ENCODE measurements at regions not wholly inside any gene's neighbourhood (a gene's known extent, or its start where the extent isn't known, plus 50 kb on each side); places are given as distances from the start of the nearest gene placed in this dataset.

DNA sequence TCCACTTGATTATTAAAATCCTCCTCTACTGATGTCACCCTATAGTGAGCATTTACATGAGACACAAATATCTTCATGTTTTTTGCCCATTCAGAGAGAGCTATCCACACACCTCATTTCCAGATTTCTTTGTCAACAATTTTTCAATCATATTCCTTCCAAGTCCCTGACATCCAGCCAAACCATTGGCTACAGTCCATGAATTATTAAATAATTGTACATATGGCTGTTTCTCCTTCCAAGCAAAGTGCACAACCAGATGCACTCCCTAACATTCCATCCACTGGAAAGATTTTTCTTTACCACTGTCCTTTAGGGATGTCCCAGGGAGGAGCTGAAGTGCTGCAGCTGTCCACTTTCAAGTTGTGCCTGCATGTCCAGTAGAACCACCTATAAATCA lies 328.0 kb upstream of the MDFIC2 start:
- Histone ChIP-seq H3K36me3 (ENCODE audit: control insufficient read depth in 4 of 4, insufficient read depth in 3 of 4, low read depth in 1 of 4, low read length in 3 of 4) (no peaks in the 10 kb centered on the region), H3K4me1 (ENCODE audit: control insufficient read depth in 4 of 4, insufficient read depth in 4 of 4, low read length in 3 of 4) (no peaks in the 10 kb centered on the region), H3K27me3 (ENCODE audit: control insufficient read depth in 4 of 4, insufficient read depth in 4 of 4, low read length in 3 of 4) (peaks cover 0 to 3% (median 0%) of the 10 kb centered on the region in 4 donors), H3K4me3 (ENCODE audit: low read depth in 1 of 3, low read length in 3 of 3) (no peak overlapping the region), H3K9me3 (ENCODE audit: control insufficient read depth in 4 of 4, low read length in 3 of 4) (peaks cover 0 to 5% (median 0%) of the 10 kb centered on the region in 4 donors), H3K27ac (ENCODE audit: low read depth in 1 of 2, low read length in 2 of 2) (no peak overlapping the region), H3K9ac (ENCODE audit: low read depth in 1 of 2, low read length in 2 of 2) (no peak overlapping the region)
- no peak for TF ChIP-seq HNF4A (conservative IDR thresholded peaks at IDR 0.05)
- TF ChIP-seq FOXA2 (IDR thresholded peaks at IDR 0.05) = no peak
- TF ChIP-seq, protein P1, sequence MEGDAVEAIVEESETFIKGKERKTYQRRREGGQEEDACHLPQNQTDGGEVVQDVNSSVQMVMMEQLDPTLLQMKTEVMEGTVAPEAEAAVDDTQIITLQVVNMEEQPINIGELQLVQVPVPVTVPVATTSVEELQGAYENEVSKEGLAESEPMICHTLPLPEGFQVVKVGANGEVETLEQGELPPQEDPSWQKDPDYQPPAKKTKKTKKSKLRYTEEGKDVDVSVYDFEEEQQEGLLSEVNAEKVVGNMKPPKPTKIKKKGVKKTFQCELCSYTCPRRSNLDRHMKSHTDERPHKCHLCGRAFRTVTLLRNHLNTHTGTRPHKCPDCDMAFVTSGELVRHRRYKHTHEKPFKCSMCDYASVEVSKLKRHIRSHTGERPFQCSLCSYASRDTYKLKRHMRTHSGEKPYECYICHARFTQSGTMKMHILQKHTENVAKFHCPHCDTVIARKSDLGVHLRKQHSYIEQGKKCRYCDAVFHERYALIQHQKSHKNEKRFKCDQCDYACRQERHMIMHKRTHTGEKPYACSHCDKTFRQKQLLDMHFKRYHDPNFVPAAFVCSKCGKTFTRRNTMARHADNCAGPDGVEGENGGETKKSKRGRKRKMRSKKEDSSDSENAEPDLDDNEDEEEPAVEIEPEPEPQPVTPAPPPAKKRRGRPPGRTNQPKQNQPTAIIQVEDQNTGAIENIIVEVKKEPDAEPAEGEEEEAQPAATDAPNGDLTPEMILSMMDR (IDR thresholded peaks at IDR 0.05; ENCODE audit: low read depth, low read length, missing input control) = no peak
- TF ChIP-seq, protein P2, sequence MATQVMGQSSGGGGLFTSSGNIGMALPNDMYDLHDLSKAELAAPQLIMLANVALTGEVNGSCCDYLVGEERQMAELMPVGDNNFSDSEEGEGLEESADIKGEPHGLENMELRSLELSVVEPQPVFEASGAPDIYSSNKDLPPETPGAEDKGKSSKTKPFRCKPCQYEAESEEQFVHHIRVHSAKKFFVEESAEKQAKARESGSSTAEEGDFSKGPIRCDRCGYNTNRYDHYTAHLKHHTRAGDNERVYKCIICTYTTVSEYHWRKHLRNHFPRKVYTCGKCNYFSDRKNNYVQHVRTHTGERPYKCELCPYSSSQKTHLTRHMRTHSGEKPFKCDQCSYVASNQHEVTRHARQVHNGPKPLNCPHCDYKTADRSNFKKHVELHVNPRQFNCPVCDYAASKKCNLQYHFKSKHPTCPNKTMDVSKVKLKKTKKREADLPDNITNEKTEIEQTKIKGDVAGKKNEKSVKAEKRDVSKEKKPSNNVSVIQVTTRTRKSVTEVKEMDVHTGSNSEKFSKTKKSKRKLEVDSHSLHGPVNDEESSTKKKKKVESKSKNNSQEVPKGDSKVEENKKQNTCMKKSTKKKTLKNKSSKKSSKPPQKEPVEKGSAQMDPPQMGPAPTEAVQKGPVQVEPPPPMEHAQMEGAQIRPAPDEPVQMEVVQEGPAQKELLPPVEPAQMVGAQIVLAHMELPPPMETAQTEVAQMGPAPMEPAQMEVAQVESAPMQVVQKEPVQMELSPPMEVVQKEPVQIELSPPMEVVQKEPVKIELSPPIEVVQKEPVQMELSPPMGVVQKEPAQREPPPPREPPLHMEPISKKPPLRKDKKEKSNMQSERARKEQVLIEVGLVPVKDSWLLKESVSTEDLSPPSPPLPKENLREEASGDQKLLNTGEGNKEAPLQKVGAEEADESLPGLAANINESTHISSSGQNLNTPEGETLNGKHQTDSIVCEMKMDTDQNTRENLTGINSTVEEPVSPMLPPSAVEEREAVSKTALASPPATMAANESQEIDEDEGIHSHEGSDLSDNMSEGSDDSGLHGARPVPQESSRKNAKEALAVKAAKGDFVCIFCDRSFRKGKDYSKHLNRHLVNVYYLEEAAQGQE (IDR thresholded peaks at IDR 0.05) = no peak
- TF ChIP-seq, protein P3, sequence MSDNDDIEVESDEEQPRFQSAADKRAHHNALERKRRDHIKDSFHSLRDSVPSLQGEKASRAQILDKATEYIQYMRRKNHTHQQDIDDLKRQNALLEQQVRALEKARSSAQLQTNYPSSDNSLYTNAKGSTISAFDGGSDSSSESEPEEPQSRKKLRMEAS (IDR thresholded peaks at IDR 0.05) = no peak
- TF ChIP-seq EGR1 (IDR thresholded peaks at IDR 0.05; ENCODE audit: low read depth in 2 of 2) = no peak
- TF ChIP-seq JUND (IDR thresholded peaks at IDR 0.05) = no peak
- TF ChIP-seq, protein P4, sequence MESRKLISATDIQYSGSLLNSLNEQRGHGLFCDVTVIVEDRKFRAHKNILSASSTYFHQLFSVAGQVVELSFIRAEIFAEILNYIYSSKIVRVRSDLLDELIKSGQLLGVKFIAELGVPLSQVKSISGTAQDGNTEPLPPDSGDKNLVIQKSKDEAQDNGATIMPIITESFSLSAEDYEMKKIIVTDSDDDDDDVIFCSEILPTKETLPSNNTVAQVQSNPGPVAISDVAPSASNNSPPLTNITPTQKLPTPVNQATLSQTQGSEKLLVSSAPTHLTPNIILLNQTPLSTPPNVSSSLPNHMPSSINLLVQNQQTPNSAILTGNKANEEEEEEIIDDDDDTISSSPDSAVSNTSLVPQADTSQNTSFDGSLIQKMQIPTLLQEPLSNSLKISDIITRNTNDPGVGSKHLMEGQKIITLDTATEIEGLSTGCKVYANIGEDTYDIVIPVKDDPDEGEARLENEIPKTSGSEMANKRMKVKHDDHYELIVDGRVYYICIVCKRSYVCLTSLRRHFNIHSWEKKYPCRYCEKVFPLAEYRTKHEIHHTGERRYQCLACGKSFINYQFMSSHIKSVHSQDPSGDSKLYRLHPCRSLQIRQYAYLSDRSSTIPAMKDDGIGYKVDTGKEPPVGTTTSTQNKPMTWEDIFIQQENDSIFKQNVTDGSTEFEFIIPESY (IDR thresholded peaks at IDR 0.05) = no peak
- no peak for TF ChIP-seq NR2F2 (IDR thresholded peaks at IDR 0.05)
- TF ChIP-seq SP1 (IDR thresholded peaks at IDR 0.05) = no peak
- no peak for TF ChIP-seq RAD21 (IDR thresholded peaks at IDR 0.05)
- DNase-seq (ENCODE audit: low spot score) = no peak

DNA sequence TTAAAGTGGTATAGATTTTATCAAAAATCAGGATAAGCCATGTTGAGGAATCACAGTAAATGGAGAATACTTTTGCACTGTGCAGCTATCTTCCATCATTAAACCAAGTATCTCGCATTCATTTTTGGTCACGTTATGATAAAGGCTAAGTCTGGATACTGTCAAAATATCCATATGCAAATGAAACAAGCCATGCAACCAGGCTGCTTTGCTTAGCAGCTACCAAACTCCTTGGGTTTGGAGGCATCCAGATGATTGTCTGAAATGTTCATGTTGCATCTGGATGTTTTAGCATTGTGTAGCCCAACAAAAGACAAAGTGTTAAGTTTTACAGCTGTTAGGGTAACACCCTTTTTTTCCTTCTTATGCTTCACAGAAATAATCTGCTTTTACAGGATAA lies 322.9 kb upstream of the MDFIC2 start:
- Histone ChIP-seq H3K9me3 (ENCODE audit: control insufficient read depth in 4 of 4, low read length in 3 of 4) (peaks cover 0 to 5% (median 0%) of the 10 kb centered on the region in 4 donors), H3K4me1 (ENCODE audit: control insufficient read depth in 4 of 4, insufficient read depth in 4 of 4, low read length in 3 of 4) (no peaks in the 10 kb centered on the region), H3K27me3 (ENCODE audit: control insufficient read depth in 4 of 4, insufficient read depth in 4 of 4, low read length in 3 of 4) (peaks cover 0 to 3% (median 0%) of the 10 kb centered on the region in 4 donors), H3K4me3 (ENCODE audit: low read depth in 1 of 3, low read length in 3 of 3) (no peak overlapping the region), H3K9ac (ENCODE audit: low read depth in 1 of 2, low read length in 2 of 2) (no peak overlapping the region), H3K36me3 (ENCODE audit: control insufficient read depth in 4 of 4, insufficient read depth in 3 of 4, low read depth in 1 of 4, low read length in 3 of 4) (no peaks in the 10 kb centered on the region), H3K27ac (ENCODE audit: low read depth in 1 of 2, low read length in 2 of 2) (no peak overlapping the region)
- no peak for DNase-seq (ENCODE audit: low spot score)
- WGBS = 60% methylated on average over 2 of the region's 2 CpGs
- TF ChIP-seq RXRA (IDR thresholded peaks at IDR 0.05) = no peak
- TF ChIP-seq, protein P5, sequence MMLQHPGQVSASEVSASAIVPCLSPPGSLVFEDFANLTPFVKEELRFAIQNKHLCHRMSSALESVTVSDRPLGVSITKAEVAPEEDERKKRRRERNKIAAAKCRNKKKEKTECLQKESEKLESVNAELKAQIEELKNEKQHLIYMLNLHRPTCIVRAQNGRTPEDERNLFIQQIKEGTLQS (IDR thresholded peaks at IDR 0.05) = no peak
- TF ChIP-seq FOXA1 (IDR thresholded peaks at IDR 0.05) = no peak
- TF ChIP-seq EGR1 (IDR thresholded peaks at IDR 0.05; ENCODE audit: low read depth in 2 of 2) = no peak
- TF ChIP-seq HNF4A (conservative IDR thresholded peaks at IDR 0.05) = no peak
- TF ChIP-seq, protein P4 (IDR thresholded peaks at IDR 0.05) = no peak
- TF ChIP-seq, protein P2 (IDR thresholded peaks at IDR 0.05) = no peak
- TF ChIP-seq RAD21 (IDR thresholded peaks at IDR 0.05) = no peak

All from liver (tissue), 8 donors.